ENCODE measurements at regions not wholly inside any gene's neighbourhood (a gene's known extent, or its start where the extent isn't known, plus 50 kb on each side); places are given as distances from the start of the nearest gene placed in this dataset.

GRCh38 chr16:61277849-61278248, 758.4 kb downstream of the CDH8 start:
- TF ChIP-seq CTCF (IDR thresholded peaks at IDR 0.05; ENCODE audit: unreplicated experiment), result no peak
- peaks cover 9% of the 10 kb centered on the region for H3K27me3 Mint-ChIP-seq (ENCODE audit: low read depth)
- H3K4me1 Mint-ChIP-seq, result no peaks in the 10 kb centered on the region
- no peak overlapping the region for H3K27ac Mint-ChIP-seq
- H3K9me3 Mint-ChIP-seq, result peaks cover 5% of the 10 kb centered on the region
- no peak overlapping the region for H3K4me3 Mint-ChIP-seq
- H3K36me3 Mint-ChIP-seq, result no peaks in the 10 kb centered on the region
- no peak for DNase-seq (ENCODE audit: low spot score in 2 of 2, unreplicated experiment in 2 of 2)

- Mint-ChIP-seq H3K36me3 (no peaks in the 10 kb centered on the region), H3K4me3 (no peak overlapping the region), H3K4me1 (no peaks in the 10 kb centered on the region), H3K9me3 (peaks cover 5% of the 10 kb centered on the region), H3K27me3 (ENCODE audit: low read depth) (peaks cover 6% of the 10 kb centered on the region), H3K27ac (no peak overlapping the region)
- no peak for TF ChIP-seq CTCF (IDR thresholded peaks at IDR 0.05; ENCODE audit: unreplicated experiment)
- no peak for DNase-seq (ENCODE audit: low spot score in 2 of 2, unreplicated experiment in 2 of 2)
Observed at GRCh38 chr16:61274211-61274610, 762.0 kb downstream of the CDH8 start.

GRCh38 chr16:61270726-61271125, 765.5 kb downstream of the CDH8 start:
- DNase-seq (ENCODE audit: low spot score in 2 of 2, unreplicated experiment in 2 of 2), result no peak
- Mint-ChIP-seq H3K4me3 (no peak overlapping the region), H3K9me3 (peaks cover 3% of the 10 kb centered on the region), H3K36me3 (no peaks in the 10 kb centered on the region), H3K27me3 (ENCODE audit: low read depth) (peaks cover 6% of the 10 kb centered on the region), H3K4me1 (no peaks in the 10 kb centered on the region), H3K27ac (no peak overlapping the region)
- TF ChIP-seq CTCF (IDR thresholded peaks at IDR 0.05; ENCODE audit: unreplicated experiment), result no peak

- TF ChIP-seq CTCF (IDR thresholded peaks at IDR 0.05; ENCODE audit: unreplicated experiment), result no peak
- Mint-ChIP-seq H3K36me3 (no peaks in the 10 kb centered on the region), H3K27me3 (ENCODE audit: low read depth) (peaks cover 4% of the 10 kb centered on the region), H3K27ac (no peak overlapping the region), H3K9me3 (peaks cover 3% of the 10 kb centered on the region), H3K4me1 (no peaks in the 10 kb centered on the region), H3K4me3 (no peak overlapping the region)
- DNase-seq (ENCODE audit: low spot score in 2 of 2, unreplicated experiment in 2 of 2), result no peak
Observed at GRCh38 chr16:61263400-61263799, 772.8 kb downstream of the CDH8 start.

- TF ChIP-seq CTCF (IDR thresholded peaks at IDR 0.05; ENCODE audit: unreplicated experiment), result no peak
- no peak overlapping the region for H3K27ac Mint-ChIP-seq
- peaks cover 4% of the 10 kb centered on the region for H3K27me3 Mint-ChIP-seq (ENCODE audit: low read depth)
- DNase-seq (ENCODE audit: low spot score in 2 of 2, unreplicated experiment in 2 of 2), result no peak
- no peak overlapping the region for H3K4me3 Mint-ChIP-seq
- peaks cover 3% of the 10 kb centered on the region for H3K9me3 Mint-ChIP-seq
- H3K36me3 Mint-ChIP-seq, result no peaks in the 10 kb centered on the region
- H3K4me1 Mint-ChIP-seq, result no peaks in the 10 kb centered on the region
Observed at GRCh38 chr16:61261315-61261714, 774.9 kb downstream of the CDH8 start.

- no peak for TF ChIP-seq CTCF (IDR thresholded peaks at IDR 0.05; ENCODE audit: unreplicated experiment)
- H3K4me1 Mint-ChIP-seq, result peaks cover 16% of the 10 kb centered on the region
- no peak overlapping the region for H3K27ac Mint-ChIP-seq
- DNase-seq (ENCODE audit: low spot score in 2 of 2, unreplicated experiment in 2 of 2), result no peak
- no peaks in the 10 kb centered on the region for H3K9me3 Mint-ChIP-seq
- H3K36me3 Mint-ChIP-seq, result no peaks in the 10 kb centered on the region
- peaks cover 5% of the 10 kb centered on the region for H3K27me3 Mint-ChIP-seq (ENCODE audit: low read depth)
- no peak overlapping the region for H3K4me3 Mint-ChIP-seq
Observed at GRCh38 chr16:61246592-61246991, 789.6 kb downstream of the CDH8 start.
